K562 (cell line): ENCODE measurements at regions not wholly inside any gene's neighbourhood (a gene's known extent, or its start where the extent isn't known, plus 50 kb on each side); places are given as distances from the start of the nearest gene placed in this dataset.

Experiments
- ATAC-seq: fragments of 200-7000 bp; cut with Tn5 transposase; 3 replicates; pipeline ENCODE4 v1.9.1; 2020; ENCODE audit warnings: moderate library complexity
- BruUV-seq: library from RNA; stranded (reverse); fragments of 400-500 nt; replicated peaks from 2 replicates; lab custom pipeline; 2021; lab: Mats Ljungman, UMichigan
- CTCF ChIA-PET: fragments of 300-600 bp; formaldehyde crosslinking; extraction: SDS; loops from one replicate; lab custom pipeline; 2021; ENCODE audit warnings: low intra/inter-chr PET ratio; lab: Yijun Ruan, JAX
- POLR2A ChIA-PET: fragments of 300-600, 350-650 bp; sonication (Branson Sonifier 250); formaldehyde crosslinking; extraction: SDS; loops from one replicate; lab custom pipeline; 2021; ENCODE audit warnings: antibody characterized with exemption, inconsistent platforms; lab: Yijun Ruan, JAX
- DNase-seq, 4 experiments: peaks; one replicate each; pipeline versions ENCODE4 v3.0.0 to v3.0.0-alpha.2; 2011 to 2018; ENCODE audit warnings: low spot score in 3 of 4, mixed read lengths in 3 of 4; ENCODE audit errors: extremely low read depth in 1 of 4
- FAIRE-seq: peaks from 2 replicates; lab custom pipeline; 2011; peaks lifted over from hg19 to GRCh38; lab: Jason Lieb, UNC
- H2AFZ ChIP-seq: 2 replicates; pipeline ENCODE4 v1.6.0; 2011; ENCODE audit warnings: low read depth, low read length, control low read depth, inconsistent platforms
- H3K27ac ChIP-seq: fragments of 200-600 bp; 3 replicates; pipeline ENCODE4 v1.8.0; 2011; ENCODE audit warnings: low read depth, mild to moderate bottlenecking, control low read depth, inconsistent platforms, low read length, moderate library complexity, mixed read lengths; ENCODE audit errors: extremely low read depth
- H3K27me3 ChIP-seq, 2 experiments: fragments of 300-600 bp in 1 of 2; 2 replicates in 1 of 2; 3 replicates in 1 of 2; pipeline versions ENCODE4 v1.6.0 to v1.8.0; 2011; ENCODE audit warnings: inconsistent platforms in 2 of 2, low read length in 2 of 2, mild to moderate bottlenecking in 1 of 2, mixed read lengths in 1 of 2, moderate library complexity in 1 of 2; ENCODE audit not compliant: control insufficient read depth in 2 of 2, insufficient read depth in 2 of 2
- H3K36me3 ChIP-seq: fragments of 300-600 bp; 3 replicates; pipeline ENCODE4 v1.8.0; 2011; ENCODE audit warnings: mild to moderate bottlenecking, low read length, inconsistent platforms; ENCODE audit not compliant: control insufficient read depth, insufficient read depth
- H3K4me1 ChIP-seq, 2 experiments: fragments of 200-600 bp in 1 of 2; replicated peaks in 1 of 2; 2 replicates in 1 of 2; 3 replicates in 1 of 2; pipeline versions ENCODE4 v1.5.1 to v1.8.0; 2011; ENCODE audit warnings: inconsistent platforms in 2 of 2, low read length in 2 of 2, mild to moderate bottlenecking in 1 of 2, mixed read lengths in 1 of 2, moderate library complexity in 1 of 2; ENCODE audit not compliant: control insufficient read depth in 2 of 2, insufficient read depth in 2 of 2
- H3K4me2 ChIP-seq: 2 replicates; pipeline ENCODE4 v1.6.1; 2011; ENCODE audit warnings: low read length, control low read depth, inconsistent platforms, mixed read lengths; ENCODE audit not compliant: insufficient read depth
- H3K4me3 ChIP-seq: fragments of 200-600 bp; sonication (generic), shearing (Covaris generic); 2 replicates; pipeline ENCODE4 v1.5.1; 2016; ENCODE audit warnings: control low read depth, inconsistent platforms
- H3K79me2 ChIP-seq: fragments of 200-600 bp; 3 replicates; pipeline ENCODE4 v1.8.0; 2011; ENCODE audit warnings: low read length, inconsistent platforms; ENCODE audit not compliant: control insufficient read depth, insufficient read depth
- H3K9ac ChIP-seq, 2 experiments: 2 replicates each; pipeline versions ENCODE4 v1.6.0 to v1.6.1; 2011; ENCODE audit warnings: low read depth in 2 of 2, low read length in 2 of 2, control low read depth in 1 of 2, inconsistent platforms in 1 of 2, mild to moderate bottlenecking in 1 of 2, mixed read lengths in 1 of 2; ENCODE audit not compliant: insufficient read depth in 1 of 2
- H3K9me1 ChIP-seq: one replicate; pipeline ENCODE4 v1.6.0; 2011; ENCODE audit warnings: inconsistent platforms, mild to moderate bottlenecking, low read length, moderate library complexity; ENCODE audit not compliant: control insufficient read depth, insufficient read depth
- H3K9me3 ChIP-seq: replicated peaks from 2 replicates; pipeline ENCODE4 v1.5.1; 2011; ENCODE audit warnings: low read depth, low read length, inconsistent platforms; ENCODE audit not compliant: control insufficient read depth, insufficient read depth
- H4K20me1 ChIP-seq: replicated peaks from 2 replicates; pipeline ENCODE4 v1.6.1; 2011; ENCODE audit warnings: low read length, inconsistent platforms, mixed read lengths; ENCODE audit not compliant: control insufficient read depth, insufficient read depth
- ZBTB40 ChIP-seq, 2 experiments: fragments of 450-650 bp in 1 of 2; sonication (generic) in 1 of 2; formaldehyde crosslinking in 1 of 2; IDR thresholded peaks; 2 replicates each; pipeline versions ENCODE4 v1.7.1 to v1.9.0; 2016 to 2022; ENCODE audit warnings: inconsistent platforms in 1 of 2, mild to moderate bottlenecking in 1 of 2, missing genetic modification reagents in 1 of 2
- ZBTB5 ChIP-seq: fragments of 450-650 bp; IDR thresholded peaks from 2 replicates; pipeline ENCODE4 v1.6.1; 2017; ENCODE audit warnings: antibody characterized with exemption
- in situ Hi-C: fragments of 300-500 bp; cut with MboI; formaldehyde crosslinking; loops from 4 replicates; pipeline ENCODE4 v1.15.0; 2018; ENCODE audit warnings: inconsistent platforms, mixed read lengths
- intact Hi-C: fragments of 100-400 bp; cut with micrococcal nuclease; formaldehyde crosslinking; loops from 2 replicates; pipeline ENCODE4 v1.14.2; 2022

- ATAC-seq (no peak), FAIRE-seq (no peak), DNase-seq (no peak)
- Histone ChIP-seq H4K20me1 (no peaks in the 10 kb centered on the region), H3K9me1 (no peaks in the 10 kb centered on the region), H3K79me2 (no peaks in the 10 kb centered on the region), H3K4me2 (no peak overlapping the region), H3K27ac (no peak overlapping the region), H3K9me3 (no peaks in the 10 kb centered on the region), H2AFZ (no peak overlapping the region), H3K4me3 (no peak overlapping the region), H3K27me3 (peaks cover 8% of the 10 kb centered on the region in 2 experiments; a peak in 3 of 5 replicates), H3K36me3 (no peaks in the 10 kb centered on the region), H3K4me1 (no peaks in the 10 kb centered on the region), H3K9ac (no peak overlapping the region)
- in situ Hi-C loops: loop anchor here (25.0 kb wide), 2 partner anchors 821 to 1121 kb away; no protein-coding TSS in a partner anchor
- intact Hi-C loops: no loop called here
- CTCF ChIA-PET: no interaction called here
- BruUV-seq: no TSS peak
- POLR2A ChIA-PET: no interaction called here
- TF ChIP-seq ZBTB5: no peak
- peak; percentile 88 for TF ChIP-seq ZBTB40 (IDR thresholded peaks at IDR 0.05)
- 0 out of 2 replicates have a peak, but pooled peaks have one; percentile 53 for TF ChIP-seq ZBTB40 (CRISPR knock-in tag; IDR thresholded peaks at IDR 0.05)
Measured at GRCh38 chr4:138858419-138858818, 157.2 kb upstream of the NOCT start.
